ENCODE measurements at regions not wholly inside any gene's neighbourhood (a gene's known extent, or its start where the extent isn't known, plus 50 kb on each side); places are given as distances from the start of the nearest gene placed in this dataset.

- TF ChIP-seq CTCF (conservative IDR thresholded peaks at IDR 0.05 in 1 of 2, IDR thresholded peaks at IDR 0.05 in 1 of 2; ENCODE audit: low read depth in 1 of 2, low read length in 2 of 2): no peak
- TF ChIP-seq EZH2 (IDR thresholded peaks at IDR 0.05; ENCODE audit: low read length, missing control alignments): no peak
Observed at GRCh38 chr4:35978551-35978950, 265.8 kb downstream of the ARAP2 start.

Data from fibroblast of lung (primary cell).